ENCODE measurements at regions not wholly inside any gene's neighbourhood (a gene's known extent, or its start where the extent isn't known, plus 50 kb on each side); places are given as distances from the start of the nearest gene placed in this dataset.
"Not testable (repeated sequence)": the region's sequence is repeated elsewhere in the genome, so short reads cannot be mapped to it uniquely, and the experiment has no call there.

GRCh38 chr22:23464796-23465195 lies 115.3 kb downstream of the IGLL1 start:
- DNase-seq (ENCODE audit: low read depth in 2 of 2, low spot score in 1 of 2), result not testable (repeated sequence)

- DNase-seq (ENCODE audit: low read depth in 2 of 2, low spot score in 1 of 2), result not testable (repeated sequence)
Measured at GRCh38 chr22:23460517-23461031, 119.5 kb downstream of the IGLL1 start.

GRCh38 chr22:23459645-23460516 lies 120.2 kb downstream of the IGLL1 start:
- DNase-seq (ENCODE audit: low read depth in 2 of 2, low spot score in 1 of 2), result not testable (repeated sequence)

- DNase-seq (ENCODE audit: low read depth in 2 of 2, low spot score in 1 of 2), result no peak
Measured at GRCh38 chr22:23458663-23459541, 121.2 kb downstream of the IGLL1 start.

- no peak for DNase-seq (ENCODE audit: low read depth in 2 of 2, low spot score in 1 of 2)
Measured at GRCh38 chr22:23457380-23457985, 122.6 kb downstream of the IGLL1 start.

GRCh38 chr22:23456666-23457379 lies 123.3 kb downstream of the IGLL1 start:
- DNase-seq (ENCODE audit: low read depth in 2 of 2, low spot score in 1 of 2), result not testable (repeated sequence)

GRCh38 chr22:23454345-23454744 lies 125.7 kb downstream of the IGLL1 start:
- DNase-seq (ENCODE audit: low read depth in 2 of 2, low spot score in 1 of 2), result not testable (repeated sequence)

- no peak for DNase-seq (ENCODE audit: low read depth in 2 of 2, low spot score in 1 of 2)
Measured at GRCh38 chr22:23453277-23453676, 126.8 kb downstream of the IGLL1 start.

GRCh38 chr22:23452231-23453010 lies 127.7 kb downstream of the IGLL1 start:
- DNase-seq (ENCODE audit: low read depth in 2 of 2, low spot score in 1 of 2), result no peak

- not testable (repeated sequence) for DNase-seq (ENCODE audit: low read depth in 2 of 2, low spot score in 1 of 2)
Measured at GRCh38 chr22:23451452-23452230, 128.4 kb downstream of the IGLL1 start.

GRCh38 chr22:23450821-23451220 lies 129.3 kb downstream of the IGLL1 start:
- DNase-seq (ENCODE audit: low read depth in 2 of 2, low spot score in 1 of 2), result not testable (repeated sequence)

- DNase-seq (ENCODE audit: low read depth in 2 of 2, low spot score in 1 of 2), result no peak
Measured at GRCh38 chr22:23450434-23450795, 129.7 kb downstream of the IGLL1 start.

- not testable (repeated sequence) for DNase-seq (ENCODE audit: low read depth in 2 of 2, low spot score in 1 of 2)
Measured at GRCh38 chr22:23449748-23450433, 130.2 kb downstream of the IGLL1 start.

GRCh38 chr22:23448499-23449288 lies 131.4 kb downstream of the IGLL1 start:
- DNase-seq (ENCODE audit: low read depth in 2 of 2, low spot score in 1 of 2), result not testable (repeated sequence)

GRCh38 chr22:23446796-23447350 lies 133.2 kb downstream of the IGLL1 start:
- no peak for DNase-seq (ENCODE audit: low read depth in 2 of 2, low spot score in 1 of 2)

GRCh38 chr22:23446194-23446593 lies 133.9 kb downstream of the IGLL1 start:
- DNase-seq (ENCODE audit: low read depth in 2 of 2, low spot score in 1 of 2), result not testable (repeated sequence)

- not testable (repeated sequence) for DNase-seq (ENCODE audit: low read depth in 2 of 2, low spot score in 1 of 2)
Measured at GRCh38 chr22:23443905-23444304, 136.2 kb downstream of the IGLL1 start.
